Stimulated activated CD4-positive, alpha-beta T cell treated with anti-CD3 and anti-CD28 coated beads, Interleukin-12 subunit alpha, Interleukin-12 subunit beta, amount 100 ng/mL, for 48 hours (primary cell): ENCODE measurements at regions not wholly inside any gene's neighbourhood (a gene's known extent, or its start where the extent isn't known, plus 50 kb on each side); places are given as distances from the start of the nearest gene placed in this dataset.
"Not testable (repeated sequence)": the region's sequence is repeated elsewhere in the genome, so short reads cannot be mapped to it uniquely, and the experiment has no call there.

Experiments
- DNase-seq, 3 donors: peaks; one replicate each; pipeline ENCODE4 v3.0.0-alpha.2; 2020; ENCODE audit warnings: low read depth in 2 of 3, low spot score in 1 of 3

- no peak for DNase-seq
Observed at GRCh38 chr20:24418731-24419130, 50.7 kb upstream of the SYNDIG1 start.

GRCh38 chr20:24417485-24417884 lies 51.9 kb upstream of the SYNDIG1 start:
- no peak for DNase-seq

DNA sequence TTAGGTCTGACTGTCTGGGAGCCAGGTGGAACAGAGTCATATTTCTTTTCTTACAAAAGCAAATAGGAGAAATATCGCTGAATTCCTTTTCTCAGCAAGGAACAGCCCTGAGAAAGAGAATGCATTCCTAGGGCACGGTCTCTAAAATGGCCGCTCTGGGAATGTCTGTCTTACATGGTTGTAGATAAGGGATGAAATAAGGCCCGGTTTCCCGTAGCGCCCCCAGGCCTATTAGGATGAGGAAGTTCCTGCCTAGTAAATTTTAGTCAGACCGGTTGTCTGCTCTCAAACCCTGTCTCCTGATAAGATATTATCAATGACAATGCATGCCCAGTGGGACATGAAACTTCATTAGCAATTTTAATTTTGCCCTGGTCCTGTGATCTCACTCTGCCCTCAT lies 54.0 kb upstream of the SYNDIG1 start:
- not testable (repeated sequence) for DNase-seq

GRCh38 chr20:24411834-24412216 lies 57.6 kb upstream of the SYNDIG1 start:
- DNase-seq = no peak

DNA sequence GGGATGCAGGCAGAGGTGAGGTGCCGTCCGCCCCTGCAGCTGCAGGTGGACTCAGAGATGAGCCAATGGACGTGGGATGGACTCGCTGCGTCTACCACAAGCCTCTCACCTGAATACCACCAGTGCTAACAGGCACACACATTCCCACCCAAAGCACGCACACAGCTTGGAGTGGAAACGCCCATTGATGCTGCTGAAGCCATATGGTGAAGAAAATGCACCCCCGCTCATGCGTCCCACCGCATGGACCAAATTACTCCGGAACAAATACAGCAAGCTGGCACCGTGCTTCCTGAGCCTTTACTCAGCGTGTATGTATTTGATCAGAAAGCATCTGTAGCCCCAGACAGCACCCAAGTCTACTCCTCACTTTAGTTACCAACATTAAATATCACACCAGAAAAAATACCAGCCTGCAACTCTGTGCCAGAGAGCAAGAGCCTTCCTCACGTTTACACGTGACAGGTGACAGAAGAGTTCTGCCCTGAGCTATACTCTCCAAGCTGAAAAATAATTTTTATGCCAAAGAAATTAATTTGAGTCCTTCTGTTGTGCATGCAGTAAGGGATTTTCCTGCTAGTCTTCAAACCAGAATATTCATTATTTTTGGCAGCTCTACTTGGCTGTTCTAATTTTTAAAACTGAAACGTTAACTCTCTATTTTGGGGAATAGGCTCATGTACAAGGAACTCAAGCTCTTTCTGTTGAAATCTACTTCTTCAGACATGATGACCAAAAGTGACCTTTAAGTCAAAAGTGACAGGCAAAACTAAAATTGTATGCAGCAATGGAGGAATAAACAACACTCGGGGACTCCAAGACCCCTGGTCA lies 58.2 kb upstream of the SYNDIG1 start:
- no peak for DNase-seq

DNA sequence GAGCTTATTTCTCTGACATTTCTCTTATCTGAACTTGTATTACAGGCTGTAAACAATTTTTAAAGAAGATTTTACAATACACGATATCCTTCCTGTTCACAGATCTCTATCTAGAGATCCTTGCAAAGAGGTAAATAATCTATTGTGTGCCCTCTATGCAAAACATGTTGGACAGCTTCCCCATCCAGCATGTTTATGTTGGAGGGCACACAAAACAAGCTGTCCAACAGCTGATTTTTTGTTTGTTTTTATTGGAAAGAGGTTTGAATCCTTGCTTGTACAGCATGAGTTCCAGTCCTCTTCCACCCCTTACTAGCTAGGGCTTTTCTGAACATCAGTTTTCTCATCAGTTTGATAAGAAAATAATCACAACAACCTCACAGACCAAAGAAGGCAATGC lies 62.3 kb upstream of the SYNDIG1 start:
- no peak for DNase-seq

DNA sequence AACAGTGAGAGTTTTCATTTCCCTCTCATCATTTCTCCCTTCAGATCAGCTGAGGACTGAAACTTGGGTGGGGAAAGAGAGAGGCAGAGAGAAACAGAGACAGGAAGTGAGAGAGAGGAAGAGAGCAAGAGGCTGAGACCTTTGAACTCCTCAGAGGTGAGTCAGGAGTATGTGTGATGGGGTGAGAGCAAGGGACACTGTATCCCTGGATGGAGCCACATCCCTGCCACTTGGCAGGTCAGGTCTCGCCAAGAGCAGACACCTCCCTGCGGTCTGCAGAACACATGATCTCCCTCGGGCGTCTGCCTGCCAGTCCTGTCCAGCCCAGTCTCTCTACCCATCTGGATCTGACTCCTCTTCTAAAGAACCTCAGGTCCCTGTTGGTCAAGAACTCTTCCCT lies 62.7 kb upstream of the SYNDIG1 start:
- DNase-seq = no peak

- DNase-seq = no peak
Observed at GRCh38 chr20:24406251-24406650, 63.2 kb upstream of the SYNDIG1 start.

- DNase-seq = no peak
Observed at GRCh38 chr20:24405810-24406209, 63.6 kb upstream of the SYNDIG1 start.

- DNase-seq = no peak
Observed at GRCh38 chr20:24403406-24403805, 66.0 kb upstream of the SYNDIG1 start.

- no peak for DNase-seq
Observed at GRCh38 chr20:24402188-24402587, 67.2 kb upstream of the SYNDIG1 start.

DNA sequence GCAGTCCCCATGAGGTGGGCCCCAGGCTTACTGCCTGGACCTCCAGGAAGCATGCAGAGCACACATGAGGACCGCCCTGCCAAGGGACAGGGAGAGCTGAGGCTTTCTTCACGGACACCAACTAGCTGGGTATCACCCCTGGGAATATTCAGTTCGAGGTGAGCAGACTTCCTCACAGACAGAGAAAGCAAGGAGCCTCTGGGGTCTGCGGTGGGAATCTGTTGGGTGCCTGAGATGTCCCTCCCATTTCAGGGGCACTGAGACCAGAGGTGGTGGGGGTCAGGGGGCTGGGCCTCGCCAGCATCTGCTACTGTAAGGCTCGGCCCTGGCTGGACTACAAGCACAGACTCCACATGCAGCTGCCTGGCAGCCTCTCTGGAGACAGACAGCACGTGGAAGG lies 74.3 kb upstream of the SYNDIG1 start:
- DNase-seq = no peak

- no peak for DNase-seq
Observed at GRCh38 chr20:24393903-24394302, 75.5 kb upstream of the SYNDIG1 start.

DNA sequence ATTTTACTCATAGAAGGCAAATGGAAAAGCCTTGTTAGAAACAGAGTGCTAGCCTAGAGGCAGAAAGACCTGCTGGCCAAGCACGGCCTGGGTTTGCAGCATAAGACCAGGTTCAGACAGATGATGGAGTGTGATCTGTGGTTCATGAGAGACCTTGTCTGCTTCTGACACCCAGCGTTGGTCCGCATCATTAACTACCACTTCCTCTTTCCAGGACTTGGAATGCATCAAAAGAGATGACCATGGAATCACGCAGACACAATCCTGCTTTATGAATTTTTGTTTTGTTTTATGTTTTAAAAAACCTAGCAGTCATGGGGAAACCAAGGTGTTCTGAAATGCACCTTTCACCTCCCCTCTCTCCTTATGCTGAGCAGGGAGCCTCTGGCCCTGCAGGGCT lies 76.8 kb upstream of the SYNDIG1 start:
- no peak for DNase-seq

DNA sequence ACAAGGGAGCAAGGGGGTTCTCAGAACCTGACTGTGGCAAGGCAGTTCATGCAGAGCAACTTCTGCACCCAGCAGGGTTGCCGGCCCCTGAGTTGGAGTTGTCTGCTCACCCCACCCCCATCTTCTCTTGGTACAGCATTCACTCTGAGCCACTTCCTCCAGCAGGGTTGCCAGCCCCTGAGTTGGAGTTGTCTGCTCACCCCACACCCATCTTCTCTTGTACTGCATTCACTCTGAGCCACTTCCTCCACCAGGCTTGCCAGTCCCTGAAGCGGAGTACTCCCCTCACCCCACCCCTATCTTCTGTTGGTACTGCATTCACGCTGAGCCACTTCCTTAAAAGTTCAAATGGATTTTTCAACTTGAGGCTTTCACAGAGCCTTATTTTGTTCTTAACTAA lies 79.7 kb upstream of the SYNDIG1 start:
- DNase-seq = peak in 2 of 3 donors; percentile 7 to 15

DNA sequence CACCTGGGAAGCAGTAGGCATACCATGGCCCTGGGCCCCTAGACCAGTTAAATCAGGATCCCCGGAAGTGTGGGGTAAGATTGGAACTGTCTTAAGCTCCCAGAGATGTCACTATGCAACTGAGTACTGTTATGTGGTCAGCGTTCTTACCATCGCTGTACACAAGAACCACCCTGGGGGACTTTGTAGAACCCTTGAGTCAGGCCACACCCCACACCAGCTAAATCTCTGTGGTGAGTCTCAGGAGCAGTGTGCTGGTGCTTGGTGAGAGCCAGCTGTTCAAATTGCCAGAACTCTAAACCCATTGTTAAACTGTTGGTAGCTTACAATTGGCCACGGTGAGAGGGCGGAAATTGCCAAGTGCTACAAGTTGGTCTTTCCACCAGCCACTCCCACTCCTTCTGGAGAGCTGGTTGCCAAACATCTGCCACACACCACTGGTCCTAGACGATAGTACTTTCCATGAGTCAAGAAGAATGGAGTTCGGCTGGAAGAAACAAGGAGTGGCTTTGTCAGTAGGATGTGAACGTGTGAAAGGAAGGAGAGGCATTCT lies 80.5 kb upstream of the SYNDIG1 start:
- DNase-seq = no peak

- no peak for DNase-seq
Observed at GRCh38 chr20:24385547-24385946, 83.9 kb upstream of the SYNDIG1 start.

GRCh38 chr20:24384865-24385264 lies 84.6 kb upstream of the SYNDIG1 start:
- no peak for DNase-seq

- no peak for DNase-seq
Observed at GRCh38 chr20:24382743-24383142, 86.7 kb upstream of the SYNDIG1 start.

DNA sequence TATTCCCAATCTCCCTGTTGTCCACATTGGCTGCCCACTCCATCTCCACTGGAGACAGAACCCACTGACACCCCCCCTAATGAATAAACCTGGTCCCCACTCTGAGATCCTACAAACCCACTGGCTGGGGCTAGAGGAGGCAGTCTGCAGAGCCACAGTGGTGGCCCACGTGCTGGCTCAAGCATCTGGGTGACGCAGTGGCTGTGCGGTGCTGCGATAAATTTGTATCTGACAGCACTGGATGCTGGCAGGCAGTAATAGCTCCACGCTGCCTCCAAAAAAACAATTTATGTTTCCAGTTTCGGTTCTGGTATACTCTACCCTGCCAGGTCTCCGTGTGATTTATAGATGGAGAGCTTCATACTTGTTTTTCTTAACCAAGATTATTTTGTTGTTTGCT lies 87.1 kb upstream of the SYNDIG1 start:
- DNase-seq = no peak

DNA sequence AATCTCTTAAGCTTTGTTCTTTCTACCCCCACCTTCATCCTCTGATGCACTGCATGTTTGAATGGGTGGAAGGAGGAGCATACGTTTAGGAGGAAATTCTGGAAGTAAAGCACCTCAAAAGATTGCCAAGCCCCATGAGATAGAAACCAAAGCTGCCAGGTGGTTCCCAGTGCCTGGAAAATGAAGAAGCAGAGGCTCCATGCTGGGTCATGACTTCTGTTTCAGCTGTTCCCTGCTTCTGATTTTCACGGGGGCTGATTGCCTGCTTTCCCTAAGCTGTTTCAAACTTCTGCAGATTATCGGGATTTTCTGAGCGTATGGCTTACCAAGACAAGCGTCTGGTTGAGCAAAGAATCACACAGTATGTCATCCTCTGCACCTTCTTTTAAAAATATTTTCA lies 87.5 kb upstream of the SYNDIG1 start:
- no peak for DNase-seq

- DNase-seq = no peak
Observed at GRCh38 chr20:24379484-24379927, 89.9 kb upstream of the SYNDIG1 start.
